ENCODE measurements at regions not wholly inside any gene's neighbourhood (a gene's known extent, or its start where the extent isn't known, plus 50 kb on each side); places are given as distances from the start of the nearest gene placed in this dataset.

- no peak for DNase-seq (ENCODE audit: extremely low spot score, unreplicated experiment)
- Mint-ChIP-seq H3K9me3 (no peaks in the 10 kb centered on the region), H3K4me1 (ENCODE audit: unreplicated experiment) (peaks cover 34% of the 10 kb centered on the region), H3K4me3 (peak overlapping the region; percentile 3), H3K36me3 (no peaks in the 10 kb centered on the region), H3K27ac (no peak overlapping the region), H3K27me3 (peaks cover 16% of the 10 kb centered on the region)
- TF ChIP-seq CTCF (conservative IDR thresholded peaks at IDR 0.05) = no peak
These were observed 688.7 kb downstream of the TUSC7 start for GRCh38 chr3:117398141-117398899.

GRCh38 chr3:117399311-117400078 is 689.9 kb downstream of the TUSC7 start:
- peaks cover 34% of the 10 kb centered on the region for H3K4me1 Mint-ChIP-seq (ENCODE audit: unreplicated experiment)
- no peak for TF ChIP-seq CTCF (conservative IDR thresholded peaks at IDR 0.05)
- no peaks in the 10 kb centered on the region for H3K36me3 Mint-ChIP-seq
- H3K27ac Mint-ChIP-seq = no peak overlapping the region
- peaks cover 16% of the 10 kb centered on the region for H3K27me3 Mint-ChIP-seq
- H3K9me3 Mint-ChIP-seq = no peaks in the 10 kb centered on the region
- DNase-seq (ENCODE audit: extremely low spot score, unreplicated experiment) = no peak
- peak overlapping the region; percentile 4 for H3K4me3 Mint-ChIP-seq

GRCh38 chr3:117400303-117400702 is 690.7 kb downstream of the TUSC7 start:
- Mint-ChIP-seq H3K27me3 (peaks cover 16% of the 10 kb centered on the region), H3K9me3 (no peaks in the 10 kb centered on the region), H3K27ac (no peak overlapping the region), H3K4me3 (no peak overlapping the region), H3K4me1 (ENCODE audit: unreplicated experiment) (peaks cover 34% of the 10 kb centered on the region), H3K36me3 (no peaks in the 10 kb centered on the region)
- no peak for TF ChIP-seq CTCF (conservative IDR thresholded peaks at IDR 0.05)
- DNase-seq (ENCODE audit: extremely low spot score, unreplicated experiment) = no peak

GRCh38 chr3:117404141-117404540 is 694.6 kb downstream of the TUSC7 start:
- Mint-ChIP-seq H3K36me3 (peaks cover 1% of the 10 kb centered on the region), H3K4me1 (ENCODE audit: unreplicated experiment) (peaks cover 23% of the 10 kb centered on the region)
- no peak for TF ChIP-seq CTCF (conservative IDR thresholded peaks at IDR 0.05)

GRCh38 chr3:117404730-117405129 is 695.2 kb downstream of the TUSC7 start:
- Mint-ChIP-seq H3K27me3 (peaks cover 4% of the 10 kb centered on the region), H3K9me3 (peaks cover 5% of the 10 kb centered on the region), H3K36me3 (peaks cover 4% of the 10 kb centered on the region), H3K4me1 (ENCODE audit: unreplicated experiment) (peaks cover 17% of the 10 kb centered on the region), H3K27ac (no peak overlapping the region), H3K4me3 (no peak overlapping the region)
- DNase-seq (ENCODE audit: extremely low spot score, unreplicated experiment) = no peak
- TF ChIP-seq CTCF (conservative IDR thresholded peaks at IDR 0.05) = no peak

More at GRCh38 chr3:117404141-117404540, 694.6 kb downstream of the TUSC7 start:
- no peak for DNase-seq (ENCODE audit: extremely low spot score, unreplicated experiment)
- peaks cover 9% of the 10 kb centered on the region for H3K27me3 Mint-ChIP-seq
- no peak overlapping the region for H3K4me3 Mint-ChIP-seq
- H3K9me3 Mint-ChIP-seq = peaks cover 5% of the 10 kb centered on the region
- no peak overlapping the region for H3K27ac Mint-ChIP-seq

Data from type B pancreatic cell (in vitro differentiated cells).